ENCODE measurements at regions not wholly inside any gene's neighbourhood (a gene's known extent, or its start where the extent isn't known, plus 50 kb on each side); places are given as distances from the start of the nearest gene placed in this dataset.

DNA sequence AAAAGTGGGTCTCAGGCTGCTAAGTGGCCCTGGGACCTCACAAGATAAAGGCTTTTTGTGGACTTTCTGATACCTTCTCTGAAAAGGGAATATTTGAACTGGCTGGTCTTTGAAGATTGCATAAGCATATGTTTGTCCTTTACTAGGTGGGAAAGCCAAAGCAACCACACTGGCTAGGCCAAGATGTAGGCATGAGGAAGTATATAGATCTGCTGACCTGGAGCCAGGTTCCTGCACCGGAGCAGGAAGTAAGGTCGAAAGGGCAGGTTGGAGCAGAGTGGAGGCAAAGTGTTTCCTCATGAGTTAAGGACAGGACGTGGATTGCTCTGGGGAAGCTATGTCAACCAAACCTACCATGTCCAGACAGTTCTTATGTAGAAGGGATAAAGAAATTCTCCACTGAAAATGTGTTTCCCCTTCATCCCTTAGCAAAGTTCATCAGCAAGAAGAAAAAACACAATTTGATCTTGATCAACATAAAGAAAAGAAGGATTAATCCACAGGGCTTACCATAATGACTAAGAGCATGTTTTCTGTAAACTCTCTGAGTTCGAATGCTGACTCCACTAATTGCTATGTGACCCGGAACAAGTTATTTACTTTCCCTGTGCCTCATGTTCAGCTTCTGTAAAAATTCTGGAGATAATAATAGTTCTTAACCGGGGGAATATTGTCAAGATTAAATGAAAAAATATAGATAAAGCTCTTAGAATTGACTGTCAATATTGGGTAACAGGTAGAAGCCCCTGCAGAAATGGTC is 156.1 kb upstream of the SRD5A2 start:
- TF ChIP-seq POLR2A (IDR thresholded peaks at IDR 0.05; ENCODE audit: low read depth), result no peak
- TF ChIP-seq, protein P1, sequence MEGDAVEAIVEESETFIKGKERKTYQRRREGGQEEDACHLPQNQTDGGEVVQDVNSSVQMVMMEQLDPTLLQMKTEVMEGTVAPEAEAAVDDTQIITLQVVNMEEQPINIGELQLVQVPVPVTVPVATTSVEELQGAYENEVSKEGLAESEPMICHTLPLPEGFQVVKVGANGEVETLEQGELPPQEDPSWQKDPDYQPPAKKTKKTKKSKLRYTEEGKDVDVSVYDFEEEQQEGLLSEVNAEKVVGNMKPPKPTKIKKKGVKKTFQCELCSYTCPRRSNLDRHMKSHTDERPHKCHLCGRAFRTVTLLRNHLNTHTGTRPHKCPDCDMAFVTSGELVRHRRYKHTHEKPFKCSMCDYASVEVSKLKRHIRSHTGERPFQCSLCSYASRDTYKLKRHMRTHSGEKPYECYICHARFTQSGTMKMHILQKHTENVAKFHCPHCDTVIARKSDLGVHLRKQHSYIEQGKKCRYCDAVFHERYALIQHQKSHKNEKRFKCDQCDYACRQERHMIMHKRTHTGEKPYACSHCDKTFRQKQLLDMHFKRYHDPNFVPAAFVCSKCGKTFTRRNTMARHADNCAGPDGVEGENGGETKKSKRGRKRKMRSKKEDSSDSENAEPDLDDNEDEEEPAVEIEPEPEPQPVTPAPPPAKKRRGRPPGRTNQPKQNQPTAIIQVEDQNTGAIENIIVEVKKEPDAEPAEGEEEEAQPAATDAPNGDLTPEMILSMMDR (IDR thresholded peaks at IDR 0.05), result no peak
- TF ChIP-seq EP300 (IDR thresholded peaks at IDR 0.05), result no peak
- no peak for TF ChIP-seq POLR2AphosphoS5 (IDR thresholded peaks at IDR 0.05)

Measured in esophagus muscularis mucosa (tissue), 4 donors.